SK-N-SH (cell line): ENCODE measurements at regions not wholly inside any gene's neighbourhood (a gene's known extent, or its start where the extent isn't known, plus 50 kb on each side); places are given as distances from the start of the nearest gene placed in this dataset.

ENCODE experiments used
- CTCF ChIA-PET: fragments of 300-600, 350-600 bp; formaldehyde crosslinking; extraction: SDS; loops from one replicate; lab custom pipeline; 2021; lab: Yijun Ruan, JAX
- POLR2A ChIA-PET: fragments of 350-600 bp; sonication (Branson Sonifier 250); formaldehyde crosslinking; extraction: SDS; loops from one replicate; lab custom pipeline; 2020; ENCODE audit warnings: antibody characterized with exemption, inconsistent platforms; lab: Yijun Ruan, JAX
- DNase-seq: peaks from one replicate; pipeline ENCODE4 v3.0.0; 2012
- H2AFZ ChIP-seq: fragments of 200-600 bp; sonication (generic); 2 replicates; pipeline ENCODE4 v1.8.1; 2016; ENCODE audit warnings: antibody characterized with exemption, mild to moderate bottlenecking, low read depth
- H3F3A ChIP-seq: fragments of 200-600 bp; sonication (generic); replicated peaks from 2 replicates; pipeline ENCODE3; 2016; ENCODE audit warnings: antibody characterized with exemption, mild to moderate bottlenecking; ENCODE audit not compliant: insufficient read depth
- H3K27ac ChIP-seq, 2 experiments: fragments of 200-500 bp in 1 of 2; fragments of 200-600 bp in 1 of 2; sonication (Bioruptor generic) in 1 of 2; sonication (generic), shearing (Covaris generic) in 1 of 2; 2 replicates each; pipeline versions ENCODE4 v1.5.1 to v1.6.1; 2014 to 2016; ENCODE audit warnings: low read depth in 2 of 2, inconsistent platforms in 1 of 2, low read length in 1 of 2, mild to moderate bottlenecking in 1 of 2, mixed read lengths in 1 of 2
- H3K27me3 ChIP-seq: fragments of 200-600 bp; sonication (generic), shearing (Covaris generic); 2 replicates; pipeline ENCODE4 v1.6.1; 2016; ENCODE audit warnings: mixed run types; ENCODE audit not compliant: insufficient read depth
- H3K36me3 ChIP-seq, 2 experiments: fragments of 200-500 bp in 1 of 2; fragments of 200-600 bp in 1 of 2; sonication (Bioruptor generic) in 1 of 2; sonication (generic) in 1 of 2; replicated peaks in 1 of 2; 2 replicates each; pipeline versions ENCODE3 to v1.5.1; 2014 to 2016; ENCODE audit warnings: low read length in 1 of 2, mild to moderate bottlenecking in 1 of 2; ENCODE audit not compliant: insufficient read depth in 2 of 2, control insufficient read depth in 1 of 2
- H3K4me1 ChIP-seq, 2 experiments: fragments of 200-500 bp in 1 of 2; fragments of 200-600 bp in 1 of 2; sonication (Bioruptor generic) in 1 of 2; sonication (generic), shearing (Covaris generic) in 1 of 2; 2 replicates each; pipeline versions ENCODE4 v1.5.1 to v1.6.1; 2014 to 2016; ENCODE audit warnings: low read depth in 1 of 2, low read length in 1 of 2, mixed run types in 1 of 2; ENCODE audit not compliant: insufficient read depth in 2 of 2, control insufficient read depth in 1 of 2
- H3K4me2 ChIP-seq: fragments of 200-600 bp; sonication (generic), shearing (Covaris generic); 2 replicates; pipeline ENCODE4 v1.6.1; 2017; ENCODE audit warnings: mixed run types
- H3K4me3 ChIP-seq, 2 experiments: fragments of 200-500 bp in 1 of 2; fragments of 200-600 bp in 1 of 2; sonication (Bioruptor generic) in 1 of 2; sonication (generic), shearing (Covaris generic) in 1 of 2; 2 replicates each; pipeline versions ENCODE4 v1.5.1 to v1.8.1; 2014 to 2016; ENCODE audit warnings: low read depth in 2 of 2, inconsistent platforms in 1 of 2, low read length in 1 of 2, mild to moderate bottlenecking in 1 of 2, mixed read lengths in 1 of 2, moderate library complexity in 1 of 2
- H3K79me2 ChIP-seq: fragments of 200-600 bp; sonication (generic); 2 replicates; pipeline ENCODE4 v1.8.1; 2017; ENCODE audit warnings: mild to moderate bottlenecking; ENCODE audit not compliant: insufficient read depth
- H3K9ac ChIP-seq: fragments of 200-600 bp; sonication (generic); 2 replicates; pipeline ENCODE4 v1.6.1; 2017; ENCODE audit warnings: mixed run types
- H3K9me2 ChIP-seq: fragments of 200-600 bp; sonication (generic); 2 replicates; pipeline ENCODE4 v1.6.1; 2017; ENCODE audit warnings: mixed run types
- H3K9me3 ChIP-seq: fragments of 200-600 bp; sonication (generic); 2 replicates; pipeline ENCODE4 v1.6.1; 2017; ENCODE audit warnings: mixed run types, mild to moderate bottlenecking, moderate library complexity
- H4K20me1 ChIP-seq: fragments of 200-600 bp; sonication (generic); 2 replicates; pipeline ENCODE4 v1.6.1; 2017; ENCODE audit warnings: mild to moderate bottlenecking, mixed run types; ENCODE audit not compliant: insufficient read depth
- CHD2 ChIP-seq: fragments of 150-350 bp; IDR thresholded peaks from 2 replicates; pipeline ENCODE4 v1.6.1; 2018; ENCODE audit warnings: low read length; ENCODE audit not compliant: partially characterized antibody
- ELF1 ChIP-seq: IDR thresholded peaks from 2 replicates; pipeline ENCODE4 v1.4.0; 2012
- EP300 ChIP-seq, 2 experiments: IDR thresholded peaks; 2 replicates each; pipeline versions ENCODE4 v1.4.0 to v1.6.1; 2012; ENCODE audit warnings: borderline replicate concordance in 1 of 2, low read depth in 1 of 2, low read length in 1 of 2
- FOXJ3 ChIP-seq: sonication (generic); formaldehyde crosslinking; IDR thresholded peaks from 2 replicates; pipeline ENCODE4 v1.5.1; 2020; ENCODE audit warnings: mild to moderate bottlenecking, missing genetic modification reagents
- FOXM1 ChIP-seq: IDR thresholded peaks from 2 replicates; pipeline ENCODE4 v1.4.0; 2012; ENCODE audit warnings: low read depth, mild to moderate bottlenecking
- GABPA ChIP-seq: IDR thresholded peaks from 2 replicates; pipeline ENCODE4 v1.4.0; 2012; ENCODE audit warnings: low read depth, mild to moderate bottlenecking
- JUND ChIP-seq: IDR thresholded peaks from 2 replicates; pipeline ENCODE4 v1.4.0; 2012
- MEF2A ChIP-seq: IDR thresholded peaks from 2 replicates; pipeline ENCODE4 v1.4.0; 2012; ENCODE audit warnings: low read depth, borderline replicate concordance
- MXI1 ChIP-seq: IDR thresholded peaks from 2 replicates; pipeline ENCODE4 v1.6.1; 2012; ENCODE audit warnings: mild to moderate bottlenecking, low read depth, low read length, improper control_type of control experiment
- POLR2AphosphoS5 ChIP-seq: IDR thresholded peaks from 2 replicates; pipeline ENCODE4 v1.6.1; 2012; ENCODE audit warnings: low read depth, low read length
- RAD21 ChIP-seq: IDR thresholded peaks from 2 replicates; pipeline ENCODE4 v1.6.1; 2012; ENCODE audit warnings: mild to moderate bottlenecking, low read length
- RCOR1 ChIP-seq: fragments of 150-350 bp; IDR thresholded peaks from 2 replicates; pipeline ENCODE4 v1.6.1; 2017; ENCODE audit warnings: antibody characterized with exemption, low read length
- RXRA ChIP-seq: IDR thresholded peaks from 2 replicates; pipeline ENCODE4 v1.4.0; 2012; ENCODE audit warnings: low read depth, mild to moderate bottlenecking, borderline replicate concordance
- SIN3A ChIP-seq: IDR thresholded peaks from 2 replicates; pipeline ENCODE4 v1.6.1; 2012; ENCODE audit warnings: low read depth, mild to moderate bottlenecking, low read length, moderate library complexity, borderline replicate concordance
- TAF1 ChIP-seq: IDR thresholded peaks from 2 replicates; pipeline ENCODE4 v1.6.1; 2012; ENCODE audit warnings: low read depth, mild to moderate bottlenecking, low read length, moderate library complexity, borderline replicate concordance
- TCF12 ChIP-seq: IDR thresholded peaks from 2 replicates; pipeline ENCODE4 v1.4.0; 2012
- TEAD4 ChIP-seq: IDR thresholded peaks from 2 replicates; pipeline ENCODE4 v1.4.0; 2012; ENCODE audit warnings: mild to moderate bottlenecking, borderline replicate concordance; ENCODE audit not compliant: insufficient read depth
- USF1 ChIP-seq: IDR thresholded peaks from 2 replicates; pipeline ENCODE4 v1.4.0; 2012; ENCODE audit warnings: low read depth, borderline replicate concordance
- WGBS: methylation state at CpG from one replicate; pipeline ENCODE4 v1.1.6; 2017; ENCODE audit warnings: low lambda C conversion rate; 5-methylcytosine and 5-hydroxymethylcytosine counted together
- TF ChIP-seq, protein P1 (sequence below): fragments of 150-350 bp; IDR thresholded peaks from 2 replicates; pipeline ENCODE4 v1.6.1; 2016; ENCODE audit warnings: mild to moderate bottlenecking, low read depth, low read length
- TF ChIP-seq, protein P2 (sequence below): IDR thresholded peaks from 2 replicates; pipeline ENCODE4; 2012
- TF ChIP-seq, protein P3 (sequence below): IDR thresholded peaks from 2 replicates; pipeline ENCODE4 v1.4.0; 2012; ENCODE audit warnings: low read depth

DNA sequence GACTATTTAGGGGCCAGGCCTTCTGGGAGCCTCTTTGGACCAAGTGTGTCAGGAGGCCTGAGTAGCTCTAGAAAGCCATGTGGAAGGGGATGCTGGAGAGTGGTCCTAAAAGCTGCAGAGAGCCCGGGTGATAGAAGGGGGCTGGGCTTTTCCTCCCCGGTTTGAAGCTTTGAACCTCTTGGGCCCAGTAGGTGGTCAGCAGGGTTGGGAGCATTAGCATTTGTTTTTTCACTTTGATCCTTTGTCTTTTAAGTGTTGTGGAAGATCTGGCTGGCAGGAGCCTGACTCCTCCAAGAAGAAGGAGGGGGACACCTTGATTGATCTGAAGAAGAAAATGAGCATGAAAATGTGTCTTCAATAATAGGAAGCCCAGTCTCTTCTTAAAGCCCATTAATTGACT, 596.6 kb downstream of the INSC start (continued):
- TF ChIP-seq SIN3A (no peak), FOXJ3 (CRISPR knock-in tag) (no peak), CHD2 (no peak), JUND (no peak), EP300 (IDR thresholded peaks at IDR 0.05; ENCODE audit: borderline replicate concordance in 1 of 2, low read depth in 1 of 2, low read length in 1 of 2) (no peak), TCF12 (no peak), USF1 (no peak), MXI1 (no peak), POLR2AphosphoS5 (no peak), RXRA (no peak), TEAD4 (no peak)
- TF ChIP-seq, protein P1, sequence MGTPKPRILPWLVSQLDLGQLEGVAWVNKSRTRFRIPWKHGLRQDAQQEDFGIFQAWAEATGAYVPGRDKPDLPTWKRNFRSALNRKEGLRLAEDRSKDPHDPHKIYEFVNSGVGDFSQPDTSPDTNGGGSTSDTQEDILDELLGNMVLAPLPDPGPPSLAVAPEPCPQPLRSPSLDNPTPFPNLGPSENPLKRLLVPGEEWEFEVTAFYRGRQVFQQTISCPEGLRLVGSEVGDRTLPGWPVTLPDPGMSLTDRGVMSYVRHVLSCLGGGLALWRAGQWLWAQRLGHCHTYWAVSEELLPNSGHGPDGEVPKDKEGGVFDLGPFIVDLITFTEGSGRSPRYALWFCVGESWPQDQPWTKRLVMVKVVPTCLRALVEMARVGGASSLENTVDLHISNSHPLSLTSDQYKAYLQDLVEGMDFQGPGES = no peak

DNA sequence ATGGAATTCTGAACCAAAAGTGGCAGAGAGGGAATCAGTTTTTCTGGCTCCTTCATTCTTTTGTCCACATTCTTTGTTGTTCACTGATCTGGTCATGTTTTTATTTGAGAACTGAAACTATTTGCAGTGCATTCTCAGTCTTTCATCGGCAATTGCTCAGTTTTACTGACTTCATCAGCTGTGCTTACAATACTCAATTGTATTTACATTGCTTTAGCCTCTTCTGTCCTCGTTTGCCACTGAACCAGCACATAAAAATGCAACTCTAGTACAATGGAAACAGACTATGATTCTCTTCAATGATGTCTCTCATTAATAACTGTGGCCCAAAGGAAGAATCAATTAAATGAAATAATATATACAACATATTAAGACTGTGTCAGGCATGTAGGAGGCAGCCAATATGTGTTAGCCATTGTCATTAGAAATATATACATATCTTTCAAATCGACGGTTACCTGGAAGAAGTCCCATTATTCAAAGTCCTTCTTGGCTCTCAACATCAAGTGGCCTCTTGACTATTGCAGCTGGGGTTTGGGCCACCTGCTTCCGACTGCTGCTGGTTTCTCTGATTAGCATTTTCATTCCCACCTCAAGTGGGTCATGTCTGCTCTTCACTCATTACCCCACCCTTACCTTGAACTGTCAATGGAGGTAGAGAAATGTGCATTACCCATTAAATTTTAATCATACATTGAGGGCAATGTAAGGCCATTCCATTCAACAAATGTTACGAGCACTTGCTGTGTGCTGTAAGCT, 600.1 kb downstream of the INSC start:
- H3K27me3 ChIP-seq = no peaks in the 10 kb centered on the region
- no peaks in the 10 kb centered on the region for H3K9me3 ChIP-seq
- no peak overlapping the region for H3K9ac ChIP-seq
- no peak overlapping the region for H3K27ac ChIP-seq
- POLR2A ChIA-PET = no interaction called here
- H2AFZ ChIP-seq = no peak overlapping the region
- H4K20me1 ChIP-seq = no peaks in the 10 kb centered on the region
- H3K4me2 ChIP-seq = no peak overlapping the region
- no peaks in the 10 kb centered on the region for H3K36me3 ChIP-seq
- H3F3A ChIP-seq = no peaks in the 10 kb centered on the region
- no peak for DNase-seq
- no peaks in the 10 kb centered on the region; a peak in 1 of 4 replicates for H3K4me1 ChIP-seq
- TF ChIP-seq RCOR1 = no peak
- no peak for TF ChIP-seq SIN3A
- no peak for TF ChIP-seq FOXM1
- TF ChIP-seq EP300 (IDR thresholded peaks at IDR 0.05; ENCODE audit: borderline replicate concordance in 1 of 2, low read depth in 1 of 2, low read length in 1 of 2) = no peak
- TF ChIP-seq, protein P2, sequence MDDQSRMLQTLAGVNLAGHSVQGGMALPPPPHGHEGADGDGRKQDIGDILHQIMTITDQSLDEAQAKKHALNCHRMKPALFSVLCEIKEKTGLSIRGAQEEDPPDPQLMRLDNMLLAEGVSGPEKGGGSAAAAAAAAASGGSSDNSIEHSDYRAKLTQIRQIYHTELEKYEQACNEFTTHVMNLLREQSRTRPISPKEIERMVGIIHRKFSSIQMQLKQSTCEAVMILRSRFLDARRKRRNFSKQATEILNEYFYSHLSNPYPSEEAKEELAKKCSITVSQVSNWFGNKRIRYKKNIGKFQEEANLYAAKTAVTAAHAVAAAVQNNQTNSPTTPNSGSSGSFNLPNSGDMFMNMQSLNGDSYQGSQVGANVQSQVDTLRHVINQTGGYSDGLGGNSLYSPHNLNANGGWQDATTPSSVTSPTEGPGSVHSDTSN = no peak
- TF ChIP-seq ELF1 = no peak
- no peak for TF ChIP-seq GABPA
- no peak for TF ChIP-seq MEF2A
- TF ChIP-seq TEAD4 = no peak
- TF ChIP-seq, protein P3, sequence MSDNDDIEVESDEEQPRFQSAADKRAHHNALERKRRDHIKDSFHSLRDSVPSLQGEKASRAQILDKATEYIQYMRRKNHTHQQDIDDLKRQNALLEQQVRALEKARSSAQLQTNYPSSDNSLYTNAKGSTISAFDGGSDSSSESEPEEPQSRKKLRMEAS = no peak
- TF ChIP-seq RAD21 = no peak
- no peak for TF ChIP-seq TAF1
- TF ChIP-seq, all 33 proteins: peak for 0
- WGBS = 31% methylated on average over 6 of the region's 6 CpGs
- no peak overlapping the region for H3K4me3 ChIP-seq
- CTCF ChIA-PET = no interaction called here
- H3K79me2 ChIP-seq = no peaks in the 10 kb centered on the region
- no peaks in the 10 kb centered on the region for H3K9me2 ChIP-seq
